ENCODE measurements at regions not wholly inside any gene's neighbourhood (a gene's known extent, or its start where the extent isn't known, plus 50 kb on each side); places are given as distances from the start of the nearest gene placed in this dataset.

GRCh38 chr4:179196511-179196910 is 1754.3 kb upstream of the AGA start:
- TF ChIP-seq RFX5 (IDR thresholded peaks at IDR 0.05; ENCODE audit: low read depth, low read length) (no peak), KLF5 (IDR thresholded peaks at IDR 0.05; ENCODE audit: partially characterized antibody) (no peak), CTCF (IDR thresholded peaks at IDR 0.05 in 2 of 3, conservative IDR thresholded peaks at IDR 0.05 in 1 of 3; ENCODE audit: control insufficient read depth in 2 of 3, extremely low read depth in 1 of 3, insufficient read depth in 1 of 3, low read depth in 3 of 3, low read length in 3 of 3) (no peak), CHD2 (IDR thresholded peaks at IDR 0.05; ENCODE audit: borderline replicate concordance, low read depth, low read length) (no peak), POLR2AphosphoS5 (IDR thresholded peaks at IDR 0.05; ENCODE audit: low read length) (no peak), HCFC1 (IDR thresholded peaks at IDR 0.05; ENCODE audit: low read length) (no peak), NBN (IDR thresholded peaks at IDR 0.05) (no peak), TCF7 (IDR thresholded peaks at IDR 0.05; ENCODE audit: borderline replicate concordance) (no peak)

Data from GM12878 (cell line).